ENCODE measurements at regions not wholly inside any gene's neighbourhood (a gene's known extent, or its start where the extent isn't known, plus 50 kb on each side); places are given as distances from the start of the nearest gene placed in this dataset. TPM values are rescaled to one million over a fixed set of nuclear protein-coding genes. Genes with fewer than 3 reads are reported as not detected.

- Histone ChIP-seq H3K4me3 (ENCODE audit: control extremely low read depth in 1 of 5, extremely low read depth in 1 of 5, insufficient read depth in 1 of 5, low read depth in 2 of 5, low read length in 4 of 5) (no peak overlapping the region), H3K27ac (ENCODE audit: low read length in 2 of 2) (no peak overlapping the region), H3K9me3 (ENCODE audit: control extremely low read depth in 1 of 3, control insufficient read depth in 2 of 3, insufficient read depth in 1 of 3, low read length in 2 of 3) (peaks cover 0 to 2% (median 0%) of the 10 kb centered on the region in 3 donors), H3K9ac (ENCODE audit: low read length) (no peak overlapping the region), H3K27me3 (replicated peaks in 1 of 4; ENCODE audit: control extremely low read depth in 1 of 4, control insufficient read depth in 3 of 4, insufficient read depth in 4 of 4, low read length in 3 of 4) (no peaks in the 10 kb centered on the region), H3K36me3 (replicated peaks in 1 of 2; ENCODE audit: control extremely low read depth in 1 of 2, control insufficient read depth in 1 of 2, extremely low read depth in 1 of 2, insufficient read depth in 2 of 2, low read length in 1 of 2) (no peaks in the 10 kb centered on the region), H3K4me2 (replicated peaks; ENCODE audit: low read depth, low read length, poor library complexity, severe bottlenecking) (no peak overlapping the region), H2AFZ (ENCODE audit: insufficient read depth, low read depth, low read length, poor library complexity, severe bottlenecking) (no peak overlapping the region), H3K4me1 (ENCODE audit: control insufficient read depth in 2 of 2, insufficient read depth in 2 of 2, low read length in 2 of 2) (no peaks in the 10 kb centered on the region), H3K79me2 (ENCODE audit: control insufficient read depth, insufficient read depth, low read length) (no peaks in the 10 kb centered on the region), H4K20me1 (ENCODE audit: control insufficient read depth, insufficient read depth, low read length, poor library complexity, severe bottlenecking) (no peaks in the 10 kb centered on the region)
- Mint-ChIP-seq H3K4me1 (no peaks in the 10 kb centered on the region), H3K27ac (no peak overlapping the region), H3K9me3 (ENCODE audit: insufficient read depth) (peaks cover under 1% of the 10 kb centered on the region), H3K27me3 (no peaks in the 10 kb centered on the region), H3K4me3 (no peak overlapping the region)
- CTCF ChIA-PET = no interaction called here
- ATAC-seq (ENCODE audit: low read depth) = no peak
- TF ChIP-seq EZH2 (IDR thresholded peaks at IDR 0.05; ENCODE audit: borderline replicate concordance, insufficient read depth, low read depth, low read length, poor library complexity, severe bottlenecking) (no peak), CTCF (IDR thresholded peaks at IDR 0.05) (no peak)
- DNase-seq = no peak
- POLR2A ChIA-PET = no interaction called here
- WGBS (ENCODE audit: insufficient coverage) = no CpG with 5 or more reads among the region's 1 CpG
- intact Hi-C loops (cut with micrococcal nuclease) = no loop called here
These were observed 55.6 kb upstream of the CPNE8 start for GRCh38 chr12:38961012-38961411.

GRCh38 chr12:38956337-38956736 lies 50.9 kb upstream of the CPNE8 start:
- H3K27me3 Mint-ChIP-seq = no peaks in the 10 kb centered on the region
- H3K4me2 ChIP-seq (replicated peaks; ENCODE audit: low read depth, low read length, poor library complexity, severe bottlenecking) = no peak overlapping the region
- H3K27ac Mint-ChIP-seq = no peak overlapping the region
- H3K4me3 Mint-ChIP-seq = no peak overlapping the region
- H3K4me3 ChIP-seq (ENCODE audit: control extremely low read depth in 1 of 5, extremely low read depth in 1 of 5, insufficient read depth in 1 of 5, low read depth in 2 of 5, low read length in 4 of 5) = no peak overlapping the region
- H3K79me2 ChIP-seq (ENCODE audit: control insufficient read depth, insufficient read depth, low read length) = no peaks in the 10 kb centered on the region
- H3K4me1 ChIP-seq (ENCODE audit: control insufficient read depth in 2 of 2, insufficient read depth in 2 of 2, low read length in 2 of 2) = no peaks in the 10 kb centered on the region
- no peak overlapping the region for H2AFZ ChIP-seq (ENCODE audit: insufficient read depth, low read depth, low read length, poor library complexity, severe bottlenecking)
- ChIA-PET POLR2A (no interaction called here), CTCF (no interaction called here)
- H3K27ac ChIP-seq (ENCODE audit: low read length in 2 of 2) = no peak overlapping the region
- H3K4me1 Mint-ChIP-seq = no peaks in the 10 kb centered on the region
- no peak for ATAC-seq (ENCODE audit: low read depth)
- no peak for DNase-seq
- TF ChIP-seq CTCF (IDR thresholded peaks at IDR 0.05) (no peak), EZH2 (IDR thresholded peaks at IDR 0.05; ENCODE audit: borderline replicate concordance, insufficient read depth, low read depth, low read length, poor library complexity, severe bottlenecking) (no peak)
- no peaks in the 10 kb centered on the region for H3K27me3 ChIP-seq (replicated peaks in 1 of 4; ENCODE audit: control extremely low read depth in 1 of 4, control insufficient read depth in 3 of 4, insufficient read depth in 4 of 4, low read length in 3 of 4)
- no peaks in the 10 kb centered on the region for H3K36me3 ChIP-seq (replicated peaks in 1 of 2; ENCODE audit: control extremely low read depth in 1 of 2, control insufficient read depth in 1 of 2, extremely low read depth in 1 of 2, insufficient read depth in 2 of 2, low read length in 1 of 2)
- H3K9me3 ChIP-seq (ENCODE audit: control extremely low read depth in 1 of 3, control insufficient read depth in 2 of 3, insufficient read depth in 1 of 3, low read length in 2 of 3) = peaks cover 0 to 2% (median 0%) of the 10 kb centered on the region in 3 donors
- no peaks in the 10 kb centered on the region for H4K20me1 ChIP-seq (ENCODE audit: control insufficient read depth, insufficient read depth, low read length, poor library complexity, severe bottlenecking)
- no peak overlapping the region for H3K9ac ChIP-seq (ENCODE audit: low read length)
- peaks cover 3% of the 10 kb centered on the region for H3K9me3 Mint-ChIP-seq (ENCODE audit: insufficient read depth)
- intact Hi-C loops (cut with micrococcal nuclease) = no loop called here

Small RNAs in the stretch of these regions (small RNA-seq; reads per million reads assigned to genes)
- not detected for gene AC084373.1 (ENCODE audit: insufficient read length, low read depth, low replicate concordance)
